ENCODE measurements at regions not wholly inside any gene's neighbourhood (a gene's known extent, or its start where the extent isn't known, plus 50 kb on each side); places are given as distances from the start of the nearest gene placed in this dataset.
A peak's percentile ranks its signal among the peaks of the same experiment; 100 is the strongest.
"Not testable (repeated sequence)": the region's sequence is repeated elsewhere in the genome, so short reads cannot be mapped to it uniquely, and the experiment has no call there.

- H3K9me3 Mint-ChIP-seq; H3K27me3 Mint-ChIP-seq; H3K36me3 Mint-ChIP-seq (ENCODE audit: insufficient read depth); H3K27ac Mint-ChIP-seq (ENCODE audit: low read depth); H3K4me1 Mint-ChIP-seq: not testable (repeated sequence)
- DNase-seq (ENCODE audit: low spot score in 2 of 2) (peak; percentile 53 to 79), ATAC-seq (replicated peaks; ENCODE audit: extremely low read depth, poor library complexity, severe bottlenecking) (peak; percentile 92)
- peak overlapping the region; percentile 67 for H3K4me3 Mint-ChIP-seq
These were observed 201.4 kb upstream of the C1QTNF3 start for GRCh38 chr5:34244281-34245031.

GRCh38 chr5:34245032-34245394, 202.0 kb upstream of the C1QTNF3 start:
- not testable (repeated sequence) for H3K27me3 Mint-ChIP-seq; H3K9me3 Mint-ChIP-seq; H3K4me1 Mint-ChIP-seq; H3K4me3 Mint-ChIP-seq; H3K36me3 Mint-ChIP-seq (ENCODE audit: insufficient read depth); DNase-seq (ENCODE audit: low spot score in 2 of 2); H3K27ac Mint-ChIP-seq (ENCODE audit: low read depth)
- ATAC-seq (replicated peaks; ENCODE audit: extremely low read depth, poor library complexity, severe bottlenecking) = peak; percentile 82

GRCh38 chr5:34245813-34246212, 202.8 kb upstream of the C1QTNF3 start:
- not testable (repeated sequence) for ATAC-seq (replicated peaks; ENCODE audit: extremely low read depth, poor library complexity, severe bottlenecking); H3K4me1 Mint-ChIP-seq; H3K36me3 Mint-ChIP-seq (ENCODE audit: insufficient read depth); H3K9me3 Mint-ChIP-seq; H3K27me3 Mint-ChIP-seq
- Mint-ChIP-seq H3K4me3 (peak overlapping the region; percentile 65), H3K27ac (ENCODE audit: low read depth) (peak overlapping the region; percentile 53)
- peak in 1 of 2 donors; percentile 9 for DNase-seq (ENCODE audit: low spot score in 2 of 2)

- not testable (repeated sequence) for H3K36me3 Mint-ChIP-seq (ENCODE audit: insufficient read depth); ATAC-seq (replicated peaks; ENCODE audit: extremely low read depth, poor library complexity, severe bottlenecking); H3K27ac Mint-ChIP-seq (ENCODE audit: low read depth); H3K4me3 Mint-ChIP-seq; H3K4me1 Mint-ChIP-seq; H3K27me3 Mint-ChIP-seq; DNase-seq (ENCODE audit: low spot score in 2 of 2); H3K9me3 Mint-ChIP-seq
These were observed 215.6 kb upstream of the C1QTNF3 start for GRCh38 chr5:34258598-34258997.

GRCh38 chr5:34261020-34261419, 218.0 kb upstream of the C1QTNF3 start:
- not testable (repeated sequence) for H3K27me3 Mint-ChIP-seq; H3K4me1 Mint-ChIP-seq; DNase-seq (ENCODE audit: low spot score in 2 of 2); H3K27ac Mint-ChIP-seq (ENCODE audit: low read depth); H3K36me3 Mint-ChIP-seq (ENCODE audit: insufficient read depth); ATAC-seq (replicated peaks; ENCODE audit: extremely low read depth, poor library complexity, severe bottlenecking); H3K4me3 Mint-ChIP-seq; H3K9me3 Mint-ChIP-seq

- H3K4me1 Mint-ChIP-seq; ATAC-seq (replicated peaks; ENCODE audit: extremely low read depth, poor library complexity, severe bottlenecking); H3K27ac Mint-ChIP-seq (ENCODE audit: low read depth); H3K4me3 Mint-ChIP-seq; H3K9me3 Mint-ChIP-seq; H3K27me3 Mint-ChIP-seq; DNase-seq (ENCODE audit: low spot score in 2 of 2); H3K36me3 Mint-ChIP-seq (ENCODE audit: insufficient read depth): not testable (repeated sequence)
These were observed 223.1 kb upstream of the C1QTNF3 start for GRCh38 chr5:34266151-34266550.

- not testable (repeated sequence) for DNase-seq (ENCODE audit: low spot score in 2 of 2); H3K4me1 Mint-ChIP-seq; H3K9me3 Mint-ChIP-seq; H3K27ac Mint-ChIP-seq (ENCODE audit: low read depth); H3K36me3 Mint-ChIP-seq (ENCODE audit: insufficient read depth); H3K4me3 Mint-ChIP-seq; ATAC-seq (replicated peaks; ENCODE audit: extremely low read depth, poor library complexity, severe bottlenecking)
- H3K27me3 Mint-ChIP-seq = peaks cover 16% of the 10 kb centered on the region
These were observed 253.7 kb upstream of the C1QTNF3 start for GRCh38 chr5:34296759-34297158.

GRCh38 chr5:34329201-34329600, 286.2 kb upstream of the C1QTNF3 start:
- not testable (repeated sequence) for H3K27ac Mint-ChIP-seq (ENCODE audit: low read depth); DNase-seq (ENCODE audit: low spot score in 2 of 2); ATAC-seq (replicated peaks; ENCODE audit: extremely low read depth, poor library complexity, severe bottlenecking); H3K4me1 Mint-ChIP-seq; H3K9me3 Mint-ChIP-seq; H3K4me3 Mint-ChIP-seq; H3K36me3 Mint-ChIP-seq (ENCODE audit: insufficient read depth)
- peaks cover 12% of the 10 kb centered on the region for H3K27me3 Mint-ChIP-seq

- H3K27me3 Mint-ChIP-seq = peaks cover 12% of the 10 kb centered on the region
- not testable (repeated sequence) for H3K9me3 Mint-ChIP-seq; H3K36me3 Mint-ChIP-seq (ENCODE audit: insufficient read depth); H3K4me3 Mint-ChIP-seq; ATAC-seq (replicated peaks; ENCODE audit: extremely low read depth, poor library complexity, severe bottlenecking); DNase-seq (ENCODE audit: low spot score in 2 of 2); H3K4me1 Mint-ChIP-seq; H3K27ac Mint-ChIP-seq (ENCODE audit: low read depth)
These were observed 286.6 kb upstream of the C1QTNF3 start for GRCh38 chr5:34329611-34330108.

- peaks cover 12% of the 10 kb centered on the region for H3K27me3 Mint-ChIP-seq
- H3K9me3 Mint-ChIP-seq; H3K4me1 Mint-ChIP-seq; H3K27ac Mint-ChIP-seq (ENCODE audit: low read depth); ATAC-seq (replicated peaks; ENCODE audit: extremely low read depth, poor library complexity, severe bottlenecking); H3K36me3 Mint-ChIP-seq (ENCODE audit: insufficient read depth); DNase-seq (ENCODE audit: low spot score in 2 of 2); H3K4me3 Mint-ChIP-seq: not testable (repeated sequence)
These were observed 289.0 kb upstream of the C1QTNF3 start for GRCh38 chr5:34331928-34332454.

- H3K4me3 Mint-ChIP-seq; ATAC-seq (replicated peaks; ENCODE audit: extremely low read depth, poor library complexity, severe bottlenecking); DNase-seq (ENCODE audit: low spot score in 2 of 2); H3K36me3 Mint-ChIP-seq (ENCODE audit: insufficient read depth); H3K4me1 Mint-ChIP-seq; H3K27ac Mint-ChIP-seq (ENCODE audit: low read depth); H3K27me3 Mint-ChIP-seq; H3K9me3 Mint-ChIP-seq: not testable (repeated sequence)
These were observed 296.5 kb upstream of the C1QTNF3 start for GRCh38 chr5:34339408-34340001.

- H3K27me3 Mint-ChIP-seq; H3K4me3 Mint-ChIP-seq; DNase-seq (ENCODE audit: low spot score in 2 of 2); ATAC-seq (replicated peaks; ENCODE audit: extremely low read depth, poor library complexity, severe bottlenecking); H3K27ac Mint-ChIP-seq (ENCODE audit: low read depth); H3K9me3 Mint-ChIP-seq; H3K36me3 Mint-ChIP-seq (ENCODE audit: insufficient read depth); H3K4me1 Mint-ChIP-seq: not testable (repeated sequence)
These were observed 301.7 kb upstream of the RAI14 start for GRCh38 chr5:34354440-34354839.

- not testable (repeated sequence) for H3K36me3 Mint-ChIP-seq (ENCODE audit: insufficient read depth); H3K27ac Mint-ChIP-seq (ENCODE audit: low read depth); ATAC-seq (replicated peaks; ENCODE audit: extremely low read depth, poor library complexity, severe bottlenecking); H3K9me3 Mint-ChIP-seq; H3K4me3 Mint-ChIP-seq; DNase-seq (ENCODE audit: low spot score in 2 of 2); H3K4me1 Mint-ChIP-seq
- H3K27me3 Mint-ChIP-seq = peaks cover 28% of the 10 kb centered on the region
These were observed 284.7 kb upstream of the RAI14 start for GRCh38 chr5:34371417-34371816.
